Left lung (tissue), 4 donors: ENCODE measurements at regions not wholly inside any gene's neighbourhood (a gene's known extent, or its start where the extent isn't known, plus 50 kb on each side); places are given as distances from the start of the nearest gene placed in this dataset.

Experiments
- ATAC-seq: fragments of 200-7000 bp; cut with Tn5 transposase; one replicate; pipeline ENCODE4 v1.9.1; 2020; ENCODE audit warnings: moderate library complexity
- DNase-seq, 4 donors: peaks; one replicate each; pipeline ENCODE4 v3.0.0-alpha.2; 2013 to 2020
- H3K27ac ChIP-seq, 2 donors: fragments of 200-600 bp; sonication (generic) in 1 of 2; one replicate each; pipeline versions ENCODE4 v1.5.0 to v1.8.0; 2020 to 2021
- H3K27me3 ChIP-seq, 2 donors: fragments of 200-600 bp; sonication (generic) in 1 of 2; one replicate each; pipeline versions ENCODE4 v1.5.0 to v1.8.0; 2020 to 2021
- H3K36me3 ChIP-seq, 2 donors: fragments of 200-600 bp; sonication (generic) in 1 of 2; one replicate each; pipeline versions ENCODE4 v1.5.0 to v1.8.0; 2020 to 2021
- H3K4me1 ChIP-seq, 2 donors: fragments of 200-600 bp; one replicate each; pipeline ENCODE4 v1.8.0; 2021
- H3K4me3 ChIP-seq, 2 donors: fragments of 200-600 bp; sonication (generic) in 1 of 2; one replicate each; pipeline versions ENCODE4 v1.5.0 to v1.8.0; 2020 to 2021; ENCODE audit warnings: mild to moderate bottlenecking in 1 of 2
- H3K9me3 ChIP-seq, 2 donors: fragments of 200-600 bp; sonication (generic) in 1 of 2; one replicate each; pipeline versions ENCODE4 v1.5.0 to v1.8.0; 2020 to 2021
- intact Hi-C, 2 donors: fragments of 100-400 bp; cut with DNase I; formaldehyde crosslinking; loops; one replicate each; pipeline versions ENCODE4 v1.11.2 to v1.14.2; 2022
- TF ChIP-seq, protein P1 (sequence below), 2 donors: fragments of 200-600 bp; sonication (generic) in 1 of 2; IDR thresholded peaks; one replicate each; pipeline versions ENCODE4 v1.5.0 to v1.8.0; 2021; ENCODE audit warnings: antibody characterized with exemption in 2 of 2
- donor health status: DM: no; HTN: yes; CAD: no.
- donor health status: DM: no; HTN: no; CAD: no.

DNA sequence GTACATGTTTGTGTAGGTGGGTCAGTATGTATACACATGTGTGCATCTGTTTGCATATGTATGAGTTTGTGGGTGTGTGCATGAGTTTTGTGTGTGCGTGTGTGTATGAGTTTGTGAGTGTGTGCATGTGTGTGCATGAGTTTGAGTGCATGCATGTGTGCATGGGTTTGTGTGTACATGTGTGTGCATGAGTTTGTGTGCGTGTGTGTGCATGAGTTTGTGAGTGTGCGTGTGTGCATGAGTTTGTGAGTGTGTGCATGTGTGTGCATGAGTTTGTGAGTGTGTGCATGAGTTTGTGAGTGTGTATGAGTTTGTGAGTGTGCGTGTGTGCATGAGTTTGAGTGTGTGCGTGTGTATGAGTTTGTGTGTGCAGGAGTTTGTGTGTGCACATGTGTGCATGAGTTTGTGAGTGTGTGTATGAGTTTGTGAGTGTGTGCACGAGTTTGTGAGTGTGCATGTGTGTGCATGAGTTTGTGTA is 61.5 kb downstream of the FZD10 start:
- no peak for ATAC-seq
- intact Hi-C loops = no loop called here
- no peaks in the 10 kb centered on the region for H3K36me3 ChIP-seq
- TF ChIP-seq, protein P1, sequence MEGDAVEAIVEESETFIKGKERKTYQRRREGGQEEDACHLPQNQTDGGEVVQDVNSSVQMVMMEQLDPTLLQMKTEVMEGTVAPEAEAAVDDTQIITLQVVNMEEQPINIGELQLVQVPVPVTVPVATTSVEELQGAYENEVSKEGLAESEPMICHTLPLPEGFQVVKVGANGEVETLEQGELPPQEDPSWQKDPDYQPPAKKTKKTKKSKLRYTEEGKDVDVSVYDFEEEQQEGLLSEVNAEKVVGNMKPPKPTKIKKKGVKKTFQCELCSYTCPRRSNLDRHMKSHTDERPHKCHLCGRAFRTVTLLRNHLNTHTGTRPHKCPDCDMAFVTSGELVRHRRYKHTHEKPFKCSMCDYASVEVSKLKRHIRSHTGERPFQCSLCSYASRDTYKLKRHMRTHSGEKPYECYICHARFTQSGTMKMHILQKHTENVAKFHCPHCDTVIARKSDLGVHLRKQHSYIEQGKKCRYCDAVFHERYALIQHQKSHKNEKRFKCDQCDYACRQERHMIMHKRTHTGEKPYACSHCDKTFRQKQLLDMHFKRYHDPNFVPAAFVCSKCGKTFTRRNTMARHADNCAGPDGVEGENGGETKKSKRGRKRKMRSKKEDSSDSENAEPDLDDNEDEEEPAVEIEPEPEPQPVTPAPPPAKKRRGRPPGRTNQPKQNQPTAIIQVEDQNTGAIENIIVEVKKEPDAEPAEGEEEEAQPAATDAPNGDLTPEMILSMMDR (IDR thresholded peaks at IDR 0.05) = no peak
- H3K27me3 ChIP-seq = peaks cover 0 to 58% of the 10 kb centered on the region in 2 donors
- H3K4me3 ChIP-seq = no peak overlapping the region
- no peaks in the 10 kb centered on the region for H3K9me3 ChIP-seq
- no peaks in the 10 kb centered on the region for H3K4me1 ChIP-seq
- DNase-seq = no peak
- H3K27ac ChIP-seq = no peak overlapping the region

DNA sequence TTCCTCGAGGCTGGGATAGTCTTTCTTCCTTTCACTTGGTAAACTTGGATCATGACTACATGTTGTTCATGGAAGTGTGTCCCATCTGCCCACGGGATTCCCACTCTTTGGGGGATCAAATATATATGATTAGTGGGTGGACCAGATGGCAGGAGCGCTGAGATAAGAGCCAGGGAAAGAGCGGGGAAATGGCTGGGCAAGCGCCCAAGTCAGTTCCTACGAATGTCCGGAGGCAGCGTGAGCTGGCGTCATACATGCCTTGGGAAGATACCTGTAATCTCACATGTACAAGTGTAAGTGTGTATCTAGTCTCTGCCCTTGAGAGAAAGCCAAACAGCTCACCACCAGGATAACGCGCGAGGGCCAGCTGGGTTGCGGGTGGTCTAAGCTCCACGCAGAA is 62.3 kb downstream of the FZD10 start:
- TF ChIP-seq, protein P1 (IDR thresholded peaks at IDR 0.05) = no peak
- peaks cover 0 to 51% of the 10 kb centered on the region in 2 donors for H3K27me3 ChIP-seq
- intact Hi-C loops = no loop called here
- H3K4me1 ChIP-seq = no peaks in the 10 kb centered on the region
- no peak overlapping the region for H3K4me3 ChIP-seq
- DNase-seq (no peak), ATAC-seq (no peak)
- H3K9me3 ChIP-seq = no peaks in the 10 kb centered on the region
- H3K36me3 ChIP-seq = no peaks in the 10 kb centered on the region
- H3K27ac ChIP-seq = no peak overlapping the region

DNA sequence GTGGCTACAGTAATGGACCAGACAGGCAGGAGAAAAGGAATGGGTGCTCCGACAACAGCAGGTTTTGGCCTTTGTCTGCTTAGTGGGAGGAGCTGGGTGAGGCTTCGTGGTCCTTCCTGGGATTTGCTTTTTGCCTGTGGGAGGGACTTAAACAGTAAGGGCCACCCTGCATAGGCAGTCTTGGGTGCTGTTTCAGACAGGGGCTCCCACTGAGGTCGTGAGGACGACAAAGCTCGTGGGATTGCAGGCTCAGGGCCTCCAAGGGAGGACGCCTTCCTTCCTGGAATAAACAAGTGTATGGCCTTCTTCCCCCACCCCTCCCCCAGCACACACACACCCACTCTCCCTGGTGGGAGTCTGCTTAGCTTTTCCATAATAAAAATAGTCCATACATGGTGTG is 63.1 kb downstream of the FZD10 start:
- Histone ChIP-seq H3K36me3 (no peaks in the 10 kb centered on the region), H3K27ac (no peak overlapping the region), H3K27me3 (peaks cover 0 to 44% of the 10 kb centered on the region in 2 donors), H3K9me3 (peaks cover 0 to 3% of the 10 kb centered on the region in 2 donors), H3K4me1 (no peaks in the 10 kb centered on the region), H3K4me3 (no peak overlapping the region)
- ATAC-seq = no peak
- intact Hi-C loops = no loop called here
- no peak for DNase-seq
- TF ChIP-seq, protein P1 (IDR thresholded peaks at IDR 0.05) = no peak

DNA sequence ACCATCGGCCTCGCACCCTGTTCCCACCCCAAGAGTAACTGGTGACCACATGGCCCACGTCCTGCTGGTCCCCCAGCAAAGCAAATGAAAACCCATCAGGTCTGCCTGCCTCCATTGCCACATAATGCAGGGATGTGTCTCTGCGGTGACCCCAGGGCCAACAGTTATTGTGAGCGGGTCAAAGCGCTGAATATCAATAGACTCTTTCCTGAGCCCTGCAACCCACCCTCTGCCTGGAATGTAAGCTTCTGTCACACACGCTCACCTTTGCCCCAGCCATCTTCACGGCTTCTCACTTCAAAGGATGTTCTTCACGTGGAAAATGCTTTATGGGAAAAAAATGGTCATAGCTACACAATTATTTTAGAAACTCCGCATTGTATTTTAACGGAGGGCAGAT is 63.9 kb downstream of the FZD10 start:
- H3K27ac ChIP-seq = no peak overlapping the region
- ATAC-seq = no peak

DNA sequence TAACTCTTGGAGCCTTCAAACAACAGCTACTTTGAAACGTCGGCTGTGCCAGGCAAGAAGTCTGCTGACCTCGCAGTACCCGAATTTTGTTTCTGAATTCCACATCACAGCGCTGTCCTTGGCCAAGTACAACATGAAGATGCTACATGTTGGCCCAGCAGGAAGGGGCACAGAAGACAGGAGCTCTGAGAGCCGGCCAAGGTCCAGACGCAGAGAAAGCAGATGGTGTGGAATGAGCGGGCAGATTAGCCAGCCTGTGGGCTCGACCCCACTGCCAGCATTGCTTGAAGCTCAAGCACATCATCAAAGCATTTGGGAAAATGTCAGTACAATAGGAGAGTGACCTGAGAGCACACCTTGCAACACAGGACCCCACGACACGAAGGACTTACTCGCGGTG is 64.5 kb downstream of the FZD10 start:
- no peaks in the 10 kb centered on the region for H3K36me3 ChIP-seq
- intact Hi-C loops = no loop called here
- ATAC-seq (no peak), DNase-seq (no peak)
- no peaks in the 10 kb centered on the region for H3K4me1 ChIP-seq
- H3K27me3 ChIP-seq = peaks cover 0 to 40% of the 10 kb centered on the region in 2 donors
- TF ChIP-seq, protein P1 (IDR thresholded peaks at IDR 0.05) = no peak
- H3K27ac ChIP-seq = no peak overlapping the region
- no peak overlapping the region for H3K4me3 ChIP-seq
- peaks cover 0 to 16% of the 10 kb centered on the region in 2 donors for H3K9me3 ChIP-seq

More for the DNA sequence above, 63.9 kb downstream of the FZD10 start:
- intact Hi-C loops = no loop called here
- no peak overlapping the region for H3K4me3 ChIP-seq
- no peak for DNase-seq
- no peaks in the 10 kb centered on the region for H3K36me3 ChIP-seq
- peaks cover 0 to 40% of the 10 kb centered on the region in 2 donors for H3K27me3 ChIP-seq
- no peaks in the 10 kb centered on the region for H3K4me1 ChIP-seq
- TF ChIP-seq, protein P1 (IDR thresholded peaks at IDR 0.05) = no peak
- H3K9me3 ChIP-seq = peaks cover 0 to 10% of the 10 kb centered on the region in 2 donors
